Brain pericyte (primary cell): ENCODE measurements at regions not wholly inside any gene's neighbourhood (a gene's known extent, or its start where the extent isn't known, plus 50 kb on each side); places are given as distances from the start of the nearest gene placed in this dataset.
"Not testable (repeated sequence)": the region's sequence is repeated elsewhere in the genome, so short reads cannot be mapped to it uniquely, and the experiment has no call there.

Source experiments
- DNase-seq: peaks from one replicate; pipeline ENCODE4 v3.0.0-alpha.2; 2012; ENCODE audit warnings: low read depth, low spot score

DNA sequence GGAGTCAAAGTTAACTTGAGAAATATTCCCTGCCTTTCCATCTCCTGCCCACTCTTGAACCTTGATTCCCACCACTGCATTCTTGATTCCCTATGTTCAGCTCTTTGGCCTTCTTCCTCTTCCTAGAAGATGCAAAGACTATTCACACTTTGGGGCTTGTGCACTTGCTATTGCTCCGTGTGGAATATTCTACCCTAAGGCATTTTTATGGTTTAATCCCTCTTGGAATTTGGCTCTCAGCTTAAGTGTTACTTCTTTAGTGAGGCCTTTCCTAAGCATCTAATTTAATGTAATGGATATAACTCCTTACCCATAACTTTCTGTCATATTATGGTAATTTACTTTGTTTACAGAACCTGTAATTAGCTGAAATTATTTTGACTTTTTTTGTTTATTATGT, 318.9 kb upstream of the COL8A1 start:
- DNase-seq = no peak

DNA sequence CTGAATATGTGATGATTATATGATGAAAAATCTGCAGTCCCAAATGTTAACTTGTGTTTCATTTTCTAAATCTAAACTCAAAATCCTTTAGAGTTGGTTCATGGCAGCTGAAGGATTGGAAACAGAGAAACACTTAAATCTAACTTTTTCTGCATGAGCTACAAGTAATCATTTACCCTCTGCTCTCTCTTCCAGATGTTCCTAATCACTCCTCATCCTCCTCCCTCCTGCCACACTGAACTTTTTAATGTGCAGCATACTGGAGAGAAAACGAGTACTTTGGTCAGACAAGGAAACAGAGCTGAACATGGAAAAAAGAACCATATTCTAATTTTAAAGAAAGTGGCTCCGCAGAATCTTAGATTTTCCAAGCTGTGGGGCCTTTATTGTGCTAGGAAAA, 321.2 kb upstream of the COL8A1 start:
- no peak for DNase-seq

DNA sequence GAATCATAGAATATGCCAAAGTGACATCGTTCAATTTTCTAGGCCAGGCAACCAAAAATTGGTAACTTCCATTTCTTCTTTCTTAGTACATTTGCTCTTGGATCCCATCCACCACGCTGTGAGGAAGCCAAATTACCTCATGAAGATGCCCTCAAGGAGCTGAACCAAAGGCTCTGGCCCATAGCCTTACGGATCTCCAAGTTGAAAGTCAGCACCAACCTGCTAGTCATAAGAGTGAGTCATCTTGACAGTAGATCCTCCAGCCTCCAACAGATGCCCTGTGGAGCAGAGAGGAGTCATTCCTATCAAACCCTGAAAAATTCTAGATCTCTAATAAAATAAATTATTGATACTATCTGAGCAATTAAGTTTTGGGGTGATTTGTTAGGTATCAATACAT, 322.5 kb upstream of the COL8A1 start:
- no peak for DNase-seq

DNA sequence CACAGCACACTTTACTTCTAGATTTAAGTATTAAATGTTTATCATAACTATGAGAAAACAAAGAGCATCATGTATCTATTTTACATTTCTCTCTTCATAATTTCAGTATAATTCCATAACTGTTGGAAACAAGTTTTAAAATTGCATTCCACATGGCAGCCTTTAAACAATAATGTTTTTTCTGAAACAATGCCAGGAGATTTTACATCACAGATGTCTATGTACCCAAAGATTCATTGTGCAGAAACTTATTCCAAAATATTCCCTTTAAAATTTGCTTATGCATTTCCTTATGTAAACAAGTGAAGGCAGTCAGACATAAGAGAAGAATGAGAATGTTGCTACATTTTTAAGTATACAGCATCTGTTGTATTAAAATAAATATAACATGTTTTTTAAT, 324.9 kb upstream of the COL8A1 start:
- peak; percentile 57 for DNase-seq

DNA sequence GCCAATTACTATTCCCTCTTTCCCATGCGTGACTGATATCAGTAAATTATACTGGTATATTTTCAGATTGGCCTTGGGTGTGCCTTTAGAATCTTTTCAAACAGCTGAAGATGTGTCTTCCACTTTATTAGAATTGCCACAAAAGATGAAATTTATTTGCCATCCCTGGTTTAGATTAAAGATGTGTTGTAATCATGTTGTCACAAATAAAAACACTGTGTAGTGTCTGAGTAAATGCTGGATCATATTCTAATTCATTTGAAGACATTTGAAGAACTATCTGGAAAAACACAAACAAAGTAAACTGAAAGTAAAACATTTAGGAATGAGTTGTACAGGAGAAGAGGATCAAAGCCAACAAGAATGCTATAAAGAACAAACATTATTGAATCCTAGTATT, 339.7 kb upstream of the COL8A1 start:
- no peak for DNase-seq

DNA sequence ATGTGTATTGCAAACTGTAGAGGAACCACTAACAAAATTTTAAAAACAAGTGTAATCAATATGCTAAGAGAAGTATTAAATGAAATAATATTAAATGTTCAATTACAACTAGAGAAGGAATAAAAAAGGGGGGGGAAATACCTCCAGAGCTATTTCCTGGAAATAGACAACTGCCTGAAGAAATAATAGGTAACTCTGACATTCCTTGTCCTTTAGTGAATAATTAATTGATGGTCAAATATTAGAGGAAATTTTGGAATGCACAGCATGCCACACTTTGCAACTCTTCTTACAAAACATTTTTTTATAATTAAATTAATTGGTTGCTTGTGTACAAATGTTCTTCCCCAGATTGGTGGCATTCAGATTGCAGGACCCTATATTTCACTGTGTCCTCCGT, 342.6 kb upstream of the COL8A1 start:
- no peak for DNase-seq

DNA sequence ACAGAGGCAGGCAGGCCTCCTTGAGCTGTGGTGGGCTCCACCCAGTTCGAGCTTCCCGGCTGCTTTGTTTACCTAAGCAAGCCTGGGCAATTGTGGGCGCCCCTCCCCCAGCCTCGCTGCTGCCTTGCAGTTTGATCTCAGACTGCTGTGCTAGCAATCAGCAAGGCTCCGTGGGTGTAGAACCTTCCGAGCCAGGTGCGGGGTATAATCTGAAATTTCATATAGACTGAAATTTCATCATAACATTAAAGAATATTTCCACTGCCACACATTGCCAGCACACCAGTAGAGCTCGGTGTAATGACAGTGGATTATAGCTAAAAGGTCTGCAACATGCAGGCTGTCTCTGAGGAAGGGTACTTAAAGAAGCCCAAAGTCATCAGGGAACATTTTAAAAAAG, 344.3 kb upstream of the COL8A1 start:
- not testable (repeated sequence) for DNase-seq

DNA sequence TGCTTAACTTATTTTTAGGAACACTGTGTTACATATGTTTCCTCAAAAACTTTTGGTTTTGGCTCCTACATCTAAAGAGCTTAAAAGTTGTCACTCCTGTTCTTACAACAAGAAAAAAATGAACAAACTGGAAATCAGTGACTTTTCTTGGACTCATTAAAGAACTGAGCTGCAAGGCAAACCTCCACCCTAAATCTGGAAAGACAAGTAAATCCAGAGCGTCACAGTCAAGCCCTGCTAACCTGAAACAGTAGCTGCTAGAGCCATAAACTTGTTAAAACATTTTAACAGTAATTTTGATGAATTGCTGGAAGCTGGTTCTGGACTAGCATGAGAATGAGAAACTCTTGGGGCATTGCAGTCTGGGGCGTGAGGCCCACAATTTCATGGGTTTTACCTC, 350.5 kb upstream of the COL8A1 start:
- no peak for DNase-seq

DNA sequence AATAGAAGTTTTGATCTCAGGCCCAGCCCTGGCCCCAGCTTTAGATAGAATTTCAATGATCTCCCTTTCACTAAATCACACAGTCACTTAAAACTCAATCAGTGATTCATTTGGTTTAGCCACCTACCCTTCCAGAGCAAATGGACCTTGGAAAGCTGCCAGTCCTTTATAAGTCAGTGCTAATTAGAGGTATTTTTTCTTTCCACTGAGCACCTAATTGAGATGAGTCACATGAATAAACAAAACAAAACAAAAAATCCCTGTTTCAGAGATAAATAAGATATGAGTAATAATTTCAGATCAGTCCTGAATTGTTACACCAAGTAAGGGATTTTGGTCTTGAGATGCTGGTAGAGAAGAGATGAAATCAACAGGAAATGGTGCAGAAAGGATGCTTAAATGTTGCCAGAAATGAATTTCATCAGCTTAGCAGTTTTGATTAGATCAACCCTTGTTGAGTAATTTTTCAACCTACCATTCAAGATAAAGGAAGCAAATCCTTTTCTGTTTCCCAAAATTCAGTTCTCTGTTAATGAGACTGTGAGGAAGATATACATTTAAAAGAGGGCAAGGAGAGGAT, 352.0 kb upstream of the COL8A1 start:
- DNase-seq = no peak

DNA sequence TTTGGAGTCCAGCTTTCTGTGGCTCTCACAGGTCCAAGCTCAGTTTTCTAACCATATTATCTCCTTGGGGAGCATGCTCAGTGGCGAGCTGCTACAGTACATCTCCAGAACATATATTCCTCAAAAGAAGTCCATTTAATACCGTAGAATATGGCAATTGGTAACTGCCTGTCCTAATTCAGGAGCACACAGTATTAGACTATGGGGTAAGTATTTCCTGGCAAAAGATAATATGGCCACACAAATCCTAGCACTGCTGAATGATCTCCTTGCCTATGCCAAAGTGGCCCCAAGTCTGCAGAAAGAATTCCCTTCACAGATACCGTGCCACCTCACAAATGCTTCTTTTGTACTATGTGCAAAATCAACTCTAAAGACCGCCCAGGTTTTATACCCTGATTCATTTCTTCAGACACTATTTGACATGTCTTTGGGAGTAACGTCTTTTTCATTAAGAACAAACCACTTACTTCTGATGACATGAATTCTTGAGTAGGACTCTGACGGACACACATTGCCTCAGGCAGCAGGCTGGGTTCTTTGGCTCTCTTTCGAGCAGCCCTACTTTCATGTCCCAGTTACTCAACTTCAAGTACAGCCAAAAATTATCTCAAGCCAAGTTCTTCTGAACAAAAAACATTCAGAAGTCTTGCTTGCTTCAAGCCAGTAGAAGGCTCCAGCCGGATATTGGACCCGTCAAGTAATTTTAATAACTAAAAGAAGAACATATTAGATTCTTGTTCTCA, 368.3 kb upstream of the DCBLD2 start:
- no peak for DNase-seq

DNA sequence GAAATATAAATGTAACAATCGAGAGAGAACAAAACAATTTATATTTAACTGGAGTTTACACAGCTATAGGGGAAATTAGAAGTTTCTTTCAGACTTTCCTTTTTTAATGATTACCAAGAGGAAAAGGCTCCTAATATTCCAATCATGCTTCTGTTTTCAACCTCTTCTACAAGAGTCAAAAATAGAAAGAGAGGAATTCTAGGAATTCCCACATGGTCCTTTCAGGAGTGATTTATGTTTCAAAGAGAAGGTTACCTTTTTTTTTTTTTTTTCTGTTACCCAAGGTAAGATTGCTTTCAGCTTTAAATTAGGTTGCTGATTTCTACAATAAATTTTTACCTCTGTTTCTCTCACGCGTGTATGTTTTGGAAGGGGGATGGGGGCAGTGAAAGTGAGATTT, 355.3 kb upstream of the DCBLD2 start:
- DNase-seq = no peak

DNA sequence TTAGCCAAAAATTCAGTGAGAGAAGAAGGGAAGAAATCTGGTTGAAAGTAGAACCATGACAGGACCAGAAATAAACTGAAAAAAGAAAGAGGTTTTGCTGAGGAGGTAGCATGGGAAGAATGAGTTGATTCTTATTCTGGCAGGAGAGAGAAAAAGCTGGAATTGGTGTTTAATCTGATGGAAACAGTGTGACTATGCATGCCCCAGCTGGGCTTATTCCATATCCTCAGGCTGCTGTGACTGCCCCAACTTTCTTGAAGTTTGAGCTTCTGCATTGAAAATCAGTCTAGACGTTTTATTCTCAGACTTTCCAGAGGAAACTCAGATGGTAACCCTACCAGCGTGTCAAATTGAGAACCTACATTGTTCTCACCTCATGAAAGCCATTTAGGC, 352.5 kb upstream of the DCBLD2 start:
- DNase-seq = no peak

DNA sequence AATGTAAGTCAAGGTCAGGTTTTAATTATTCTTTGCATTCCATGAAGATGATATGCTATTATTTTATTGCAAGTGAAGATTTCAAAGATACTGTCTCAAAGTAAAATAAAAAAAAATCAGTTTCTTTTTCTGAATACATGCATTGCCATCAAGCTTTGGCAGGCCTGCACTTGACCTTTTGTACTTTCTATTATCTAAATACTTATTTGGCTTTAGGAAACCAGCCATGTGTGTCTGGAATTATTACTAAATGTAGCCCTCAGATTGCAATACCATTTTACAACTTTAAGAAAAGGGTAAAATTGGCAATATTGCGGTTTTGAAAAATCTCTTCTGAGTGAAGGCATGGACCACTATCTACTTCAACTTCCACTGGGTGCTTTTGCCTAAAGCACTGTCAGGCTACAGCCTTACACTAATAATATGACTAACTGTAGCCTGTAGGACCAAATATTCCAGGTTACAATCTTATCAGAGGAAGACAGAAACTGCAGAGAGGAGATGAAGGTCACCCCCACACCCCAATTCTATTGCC, 349.4 kb upstream of the DCBLD2 start:
- DNase-seq = no peak

DNA sequence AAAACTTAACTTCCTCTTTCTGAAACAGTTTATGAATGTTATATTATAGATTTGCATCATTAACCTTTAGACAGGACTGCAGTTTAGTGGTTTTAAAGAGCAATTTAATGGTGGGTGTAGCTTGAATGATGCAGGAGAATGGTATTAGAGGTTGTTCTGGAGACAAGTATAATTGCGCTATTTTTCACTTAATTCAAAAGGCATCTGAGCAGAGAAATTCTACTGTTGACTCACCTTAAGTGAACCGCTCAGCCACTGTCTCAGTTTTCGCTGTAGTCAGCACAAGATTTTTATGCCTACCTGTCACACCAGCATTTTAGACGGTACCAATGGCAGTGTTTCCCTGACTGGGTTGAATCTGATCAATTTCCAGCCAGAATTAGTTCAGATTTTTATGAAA, 348.8 kb upstream of the DCBLD2 start:
- DNase-seq = no peak

DNA sequence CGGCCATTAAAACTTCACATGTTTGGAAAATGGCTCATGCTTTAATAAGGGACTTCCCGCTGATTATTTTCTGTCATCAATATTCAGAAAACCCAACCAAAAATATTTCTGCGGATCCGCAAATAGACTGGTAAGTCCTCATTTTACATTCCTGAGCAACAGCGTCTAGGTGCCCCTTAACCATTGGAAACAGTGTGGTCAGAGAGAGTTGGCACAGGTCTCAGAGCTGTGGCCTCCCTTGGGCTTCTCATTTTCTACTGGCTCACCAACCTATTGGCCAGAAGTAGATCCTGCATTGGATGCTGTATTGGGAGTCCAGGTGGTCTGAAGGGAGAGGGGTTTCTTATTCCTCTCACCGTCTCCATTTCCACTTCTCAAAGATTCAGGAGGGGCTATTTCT, 348.1 kb upstream of the DCBLD2 start:
- DNase-seq = no peak

DNA sequence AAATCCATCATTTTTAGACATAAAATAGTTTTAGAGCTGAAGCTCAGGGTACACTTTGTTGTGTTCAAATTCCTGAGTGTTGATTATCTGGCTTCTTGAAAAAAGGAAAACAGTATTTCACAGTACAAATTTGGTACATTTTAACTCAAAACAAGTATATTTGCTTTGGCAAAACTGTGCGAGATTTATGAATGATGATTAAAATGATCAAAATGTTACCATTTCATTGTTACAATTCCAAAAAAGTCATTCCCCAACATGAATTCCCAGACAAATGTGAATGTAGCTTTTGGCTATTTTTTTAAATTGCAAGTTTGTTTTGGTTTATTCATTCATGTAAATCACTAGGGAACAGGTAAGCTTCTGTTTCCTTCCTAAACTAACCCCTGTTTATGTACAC, 347.4 kb upstream of the DCBLD2 start:
- DNase-seq = no peak

DNA sequence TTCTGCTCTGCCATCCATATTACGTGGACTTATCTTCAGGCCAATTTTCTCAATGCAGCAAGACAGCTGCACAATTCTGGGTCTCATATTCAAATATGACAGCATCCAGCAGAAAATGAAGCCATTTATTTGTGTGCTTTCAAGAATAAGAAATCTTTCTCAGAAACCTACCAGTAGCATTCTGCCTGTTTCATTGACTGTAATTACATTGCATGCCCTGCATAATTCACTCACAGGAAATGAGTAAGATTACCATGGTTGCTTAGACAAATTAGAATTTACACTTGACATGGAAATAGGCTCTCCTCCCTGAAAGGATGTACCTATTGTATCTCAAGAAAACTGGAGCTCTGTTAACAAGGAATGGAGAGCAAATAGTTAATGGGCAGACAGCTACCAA, 346.6 kb upstream of the DCBLD2 start:
- no peak for DNase-seq

DNA sequence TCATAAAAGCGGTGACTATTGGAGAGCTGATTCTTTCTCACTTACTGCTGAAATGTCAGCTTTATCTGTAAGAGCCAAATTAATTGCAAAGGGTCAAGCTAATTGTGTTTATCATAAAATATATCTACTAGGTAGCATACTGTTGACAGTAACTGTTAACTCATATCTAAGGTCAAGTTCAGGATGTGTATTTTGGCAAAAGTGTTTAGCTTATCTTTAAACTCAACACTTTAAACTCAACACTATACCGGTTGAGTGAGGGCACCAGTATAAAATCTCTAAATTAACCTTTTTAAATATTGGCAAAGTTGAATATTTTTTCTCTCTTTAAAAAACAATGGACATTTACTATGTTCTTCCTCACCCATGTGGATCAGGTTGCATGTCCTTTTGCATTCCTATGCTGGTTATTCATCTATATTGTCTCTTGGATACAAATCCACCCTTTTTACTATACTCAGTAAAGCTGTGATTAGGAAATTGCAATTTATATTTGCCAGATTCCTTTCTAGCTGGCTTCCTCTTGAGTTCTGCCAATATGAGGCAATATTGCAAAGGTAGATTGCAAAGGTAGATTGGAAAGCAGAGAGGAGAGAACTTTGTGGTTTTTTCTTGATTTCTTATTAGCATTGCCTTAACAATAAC, 344.6 kb upstream of the DCBLD2 start:
- DNase-seq = no peak

DNA sequence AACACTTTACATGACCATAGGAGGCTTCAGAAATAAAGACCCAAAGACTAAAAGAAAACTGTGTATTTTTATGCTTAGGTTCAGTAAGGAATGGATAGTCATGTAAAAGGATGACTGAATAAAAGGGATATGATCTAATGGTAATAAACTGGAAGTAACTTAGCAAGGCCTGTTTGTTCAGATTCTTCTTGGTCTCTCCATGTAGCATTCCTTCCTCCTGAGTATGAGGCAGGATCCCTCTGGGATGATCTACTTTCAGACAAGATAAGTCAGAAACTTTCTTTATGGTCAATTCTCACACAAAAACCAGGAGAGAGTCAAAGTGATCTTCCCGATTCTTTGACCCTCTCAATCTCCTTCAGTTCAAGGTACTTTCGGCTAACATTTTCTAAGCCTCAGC, 340.8 kb upstream of the DCBLD2 start:
- DNase-seq = no peak

DNA sequence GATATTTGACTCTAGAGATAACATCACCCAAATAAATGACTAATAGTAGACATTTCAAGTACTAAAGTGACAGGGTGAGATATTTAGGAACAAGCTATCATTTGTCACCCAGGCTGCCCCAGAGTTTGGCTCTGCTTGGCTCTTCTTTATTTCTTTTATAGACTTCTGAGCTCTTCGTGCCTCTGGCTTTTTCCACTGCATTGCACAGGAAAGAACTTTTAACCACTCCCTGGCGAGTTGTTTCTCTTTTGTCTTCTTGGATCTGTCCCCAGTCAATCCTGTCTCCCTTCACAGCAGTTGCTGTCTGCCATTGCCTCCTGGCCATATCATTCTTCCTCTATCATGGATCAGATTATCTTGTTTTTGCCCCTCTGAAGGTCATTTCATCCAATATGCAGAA, 339.2 kb upstream of the DCBLD2 start:
- no peak for DNase-seq

DNA sequence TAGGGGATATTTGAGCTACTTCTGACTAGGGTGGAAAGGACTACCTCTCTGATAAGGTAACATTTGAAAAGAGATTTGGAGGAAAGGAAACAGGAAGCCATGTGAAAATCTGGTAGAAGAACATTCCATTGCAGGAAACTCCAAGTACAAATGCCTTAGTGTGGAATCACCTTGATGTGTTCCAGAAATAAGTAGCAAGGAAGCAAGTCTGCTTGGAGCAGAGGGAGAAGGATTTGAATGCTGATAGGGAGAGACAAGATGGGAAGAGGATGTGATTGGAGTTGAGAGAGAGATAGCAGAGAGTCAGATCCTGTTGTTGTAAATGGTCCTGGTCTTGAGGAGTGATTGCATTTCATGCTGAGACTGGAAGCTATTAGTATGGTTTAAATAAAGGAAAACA, 335.1 kb upstream of the DCBLD2 start:
- DNase-seq = no peak

DNA sequence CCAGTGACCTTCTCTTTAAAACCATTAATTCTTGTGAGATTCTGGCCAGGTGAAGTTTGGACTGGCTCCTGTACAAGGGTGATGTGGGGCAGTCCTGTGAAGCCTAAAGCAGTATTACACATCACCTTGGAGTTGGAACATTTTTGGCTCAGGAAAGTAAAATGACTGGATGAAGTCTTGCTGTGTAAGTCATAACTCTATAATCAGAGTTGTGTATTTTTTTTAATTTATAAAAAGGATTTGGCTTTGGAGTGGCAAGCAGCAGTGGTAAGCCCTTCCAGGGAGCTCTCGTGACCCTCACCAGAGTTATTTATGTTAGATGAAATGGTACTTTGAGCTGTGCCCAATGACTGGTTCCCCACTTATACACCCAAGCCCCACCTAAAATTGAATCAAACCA, 331.2 kb upstream of the DCBLD2 start:
- DNase-seq = no peak

DNA sequence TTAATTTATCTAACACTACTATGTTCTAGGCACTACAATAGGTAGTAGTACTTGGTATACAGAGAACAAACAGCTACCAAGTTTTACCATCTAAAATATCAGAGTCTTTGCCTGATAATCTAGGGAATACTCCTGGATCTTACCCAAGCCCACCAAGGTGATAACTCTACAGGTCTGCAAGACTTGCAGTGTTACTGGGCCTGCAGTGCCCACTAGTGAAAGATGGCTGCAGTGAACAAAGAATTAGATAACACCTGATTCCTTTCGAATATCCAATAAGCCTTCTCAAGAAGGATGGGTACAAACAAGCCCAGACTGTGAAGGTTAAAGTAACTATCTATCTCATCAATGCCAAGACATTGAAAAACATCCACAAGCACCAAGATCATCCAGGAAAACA, 317.0 kb upstream of the DCBLD2 start:
- no peak for DNase-seq
